Prostate gland (tissue), 2 donors: ENCODE measurements at regions not wholly inside any gene's neighbourhood (a gene's known extent, or its start where the extent isn't known, plus 50 kb on each side); places are given as distances from the start of the nearest gene placed in this dataset.

Experiments used
- DNase-seq: peaks from one replicate; pipeline ENCODE4 v3.0.0-alpha.2; 2019; ENCODE audit warnings: low spot score
- H3K27ac ChIP-seq, 2 donors: fragments of 200-600 bp; sonication (generic); 2 replicates each; pipeline ENCODE4 v1.5.1; 2017 to 2019
- H3K27me3 ChIP-seq: fragments of 200-600 bp; sonication (generic); replicated peaks from 2 replicates; pipeline ENCODE4 v1.5.1; 2019; ENCODE audit not compliant: insufficient read depth
- H3K36me3 ChIP-seq, 2 donors: fragments of 200-600 bp; sonication (generic); 1 replicate in 1 of 2; 2 replicates in 1 of 2; pipeline versions ENCODE4 v1.5.1 to v1.8.1; 2017 to 2019
- H3K4me1 ChIP-seq: fragments of 200-600 bp; sonication (generic); replicated peaks from 2 replicates; pipeline ENCODE4 v1.5.1; 2019
- H3K4me3 ChIP-seq, 2 donors: fragments of 200-600 bp; sonication (generic); 2 replicates each; pipeline ENCODE4 v1.5.1; 2017 to 2019
- H3K9me3 ChIP-seq: fragments of 200-600 bp; sonication (generic); 2 replicates; pipeline ENCODE4 v1.5.1; 2017
- CTCF ChIP-seq, 4 experiments: fragments of 200-600 bp in 2 of 4; fragments of 450-650 bp in 2 of 4; sonication (generic) in 2 of 4; IDR thresholded peaks; 1 replicate in 3 of 4; 2 replicates in 1 of 4; pipeline ENCODE4 v1.5.1; 2016 to 2019; ENCODE audit warnings: antibody characterized with exemption in 4 of 4, mild to moderate bottlenecking in 2 of 4, moderate library complexity in 2 of 4
- POLR2A ChIP-seq: fragments of 450-650 bp; IDR thresholded peaks from one replicate; pipeline ENCODE4 v1.6.1; 2016; ENCODE audit warnings: antibody characterized with exemption, mild to moderate bottlenecking
- POLR2AphosphoS5 ChIP-seq: sonication (generic); formaldehyde crosslinking; IDR thresholded peaks from one replicate; pipeline ENCODE4 v1.6.1; 2017; ENCODE audit warnings: antibody characterized with exemption
- WGBS: methylation state at CpG from one replicate; pipeline ENCODE4 v1.1.5; 2018; 5-methylcytosine and 5-hydroxymethylcytosine counted together
- intact Hi-C: fragments of 100-400 bp; cut with DNase I; formaldehyde crosslinking; loops from one replicate; pipeline ENCODE4 v1.14.2; 2022

GRCh38 chr2:193566886-193567285, 1372.2 kb upstream of the TMEFF2 start:
- no peaks in the 10 kb centered on the region for H3K36me3 ChIP-seq
- 77% methylated on average over 2 of the region's 2 CpGs for WGBS
- H3K9me3 ChIP-seq, result no peaks in the 10 kb centered on the region
- TF ChIP-seq POLR2AphosphoS5 (no peak), POLR2A (no peak), CTCF (IDR thresholded peaks at IDR 0.05) (no peak)
- intact Hi-C loops, result no loop called here
- no peak for DNase-seq
- no peaks in the 10 kb centered on the region for H3K27me3 ChIP-seq
- no peaks in the 10 kb centered on the region for H3K4me1 ChIP-seq
- H3K4me3 ChIP-seq, result no peak overlapping the region
- H3K27ac ChIP-seq, result no peak overlapping the region

GRCh38 chr2:193566276-193566675, 1371.5 kb upstream of the TMEFF2 start:
- no peak for DNase-seq
- Histone ChIP-seq H3K36me3 (no peaks in the 10 kb centered on the region), H3K27ac (no peak overlapping the region), H3K9me3 (no peaks in the 10 kb centered on the region), H3K4me3 (no peak overlapping the region), H3K4me1 (no peaks in the 10 kb centered on the region), H3K27me3 (no peaks in the 10 kb centered on the region)
- WGBS, result 63% methylated on average over 2 of the region's 2 CpGs
- intact Hi-C loops, result no loop called here
- TF ChIP-seq POLR2A (no peak), CTCF (IDR thresholded peaks at IDR 0.05) (no peak), POLR2AphosphoS5 (no peak)

- no peaks in the 10 kb centered on the region for H3K4me1 ChIP-seq
- H3K27ac ChIP-seq, result no peak overlapping the region
- no peak for DNase-seq
- no peak for TF ChIP-seq POLR2AphosphoS5
- TF ChIP-seq POLR2A, result no peak
- TF ChIP-seq CTCF (IDR thresholded peaks at IDR 0.05), result no peak
- no peak overlapping the region for H3K4me3 ChIP-seq
- intact Hi-C loops, result no loop called here
- H3K9me3 ChIP-seq, result no peaks in the 10 kb centered on the region
- H3K27me3 ChIP-seq, result no peaks in the 10 kb centered on the region
- no peaks in the 10 kb centered on the region for H3K36me3 ChIP-seq
Measured at GRCh38 chr2:193562031-193562430, 1367.3 kb upstream of the TMEFF2 start.

- TF ChIP-seq CTCF (IDR thresholded peaks at IDR 0.05), result no peak
- TF ChIP-seq POLR2A, result no peak
- no peak for TF ChIP-seq POLR2AphosphoS5
- WGBS, result 58% methylated on average over 3 of the region's 3 CpGs
- intact Hi-C loops, result no loop called here
- no peaks in the 10 kb centered on the region for H3K4me1 ChIP-seq
- H3K36me3 ChIP-seq, result no peaks in the 10 kb centered on the region
- no peak for DNase-seq
- no peak overlapping the region for H3K27ac ChIP-seq
- no peaks in the 10 kb centered on the region for H3K9me3 ChIP-seq
- H3K27me3 ChIP-seq, result no peaks in the 10 kb centered on the region
- H3K4me3 ChIP-seq, result no peak overlapping the region
Measured at GRCh38 chr2:193561054-193561453, 1366.3 kb upstream of the TMEFF2 start.

GRCh38 chr2:193556766-193557470, 1362.2 kb upstream of the TMEFF2 start:
- intact Hi-C loops, result no loop called here
- Histone ChIP-seq H3K27ac (no peak overlapping the region), H3K4me3 (no peak overlapping the region), H3K4me1 (no peaks in the 10 kb centered on the region), H3K9me3 (no peaks in the 10 kb centered on the region), H3K27me3 (no peaks in the 10 kb centered on the region), H3K36me3 (no peaks in the 10 kb centered on the region)
- 82% methylated on average over 1 of the region's 1 CpG for WGBS
- DNase-seq, result no peak
- no peak for TF ChIP-seq POLR2AphosphoS5
- TF ChIP-seq CTCF (IDR thresholded peaks at IDR 0.05), result no peak
- TF ChIP-seq POLR2A, result no peak
